Neural progenitor cell (in vitro differentiated cells): ENCODE measurements at regions not wholly inside any gene's neighbourhood (a gene's known extent, or its start where the extent isn't known, plus 50 kb on each side); places are given as distances from the start of the nearest gene placed in this dataset.

Experiments used
- CTCF ChIP-seq: fragments of 200-600 bp; sonication (generic); IDR thresholded peaks from 2 replicates; pipeline ENCODE4 v1.5.1; 2017; ENCODE audit warnings: antibody characterized with exemption, mild to moderate bottlenecking
- EZH2 ChIP-seq: fragments of 200-600 bp; sonication (generic); IDR thresholded peaks from 2 replicates; pipeline ENCODE4 v1.6.1; 2017; ENCODE audit warnings: antibody characterized with exemption, mild to moderate bottlenecking, moderate library complexity
- EZH2phosphoT487 ChIP-seq: fragments of 200-600 bp; sonication (generic); IDR thresholded peaks from 2 replicates; pipeline ENCODE4 v1.6.1; 2017; ENCODE audit warnings: antibody characterized with exemption

GRCh38 chr12:4201333-4202100 is 72.0 kb upstream of the CCND2 start:
- TF ChIP-seq CTCF: no peak
- no peak for TF ChIP-seq EZH2
- no peak for TF ChIP-seq EZH2phosphoT487
